ENCODE measurements at regions not wholly inside any gene's neighbourhood (a gene's known extent, or its start where the extent isn't known, plus 50 kb on each side); places are given as distances from the start of the nearest gene placed in this dataset.

DNA sequence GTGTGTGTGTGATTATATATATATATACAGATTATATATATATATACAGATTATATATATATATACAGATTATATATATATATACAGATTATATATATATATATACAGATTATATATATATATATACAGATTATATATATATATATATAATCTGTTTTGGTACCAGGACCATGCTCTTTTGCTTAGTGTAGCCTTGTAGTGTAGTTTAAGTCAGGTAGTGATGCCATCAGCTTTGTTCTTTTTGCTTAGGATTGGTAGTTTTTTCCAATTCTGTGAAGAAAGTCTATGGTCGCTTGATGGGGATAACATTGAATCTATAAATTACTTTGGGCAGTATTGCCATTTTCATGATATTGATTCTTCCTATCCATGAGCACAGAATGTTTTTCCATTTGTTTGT, 318.5 kb upstream of the SETBP1 start:
- peak; percentile 10 for DNase-seq

DNA sequence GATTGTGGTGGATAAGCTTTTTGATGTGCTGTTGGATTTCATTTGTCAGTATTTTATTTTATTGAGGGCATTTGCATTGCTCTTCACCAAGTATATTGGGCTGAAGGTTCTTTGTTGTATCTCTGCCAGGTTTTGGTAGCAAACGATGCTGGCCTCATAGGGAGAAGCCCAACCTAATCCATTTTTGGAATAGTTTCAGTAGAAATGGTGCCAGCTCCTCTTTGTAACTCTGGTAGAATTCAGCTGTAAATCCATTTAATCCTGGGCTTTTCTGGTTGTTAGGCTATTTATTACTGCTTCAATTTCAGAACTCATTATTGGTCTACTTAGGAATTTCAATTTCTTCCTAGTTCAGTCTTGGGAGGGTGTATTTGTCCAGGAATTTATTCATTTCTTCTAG, 309.8 kb upstream of the SETBP1 start:
- DNase-seq = no peak

DNA sequence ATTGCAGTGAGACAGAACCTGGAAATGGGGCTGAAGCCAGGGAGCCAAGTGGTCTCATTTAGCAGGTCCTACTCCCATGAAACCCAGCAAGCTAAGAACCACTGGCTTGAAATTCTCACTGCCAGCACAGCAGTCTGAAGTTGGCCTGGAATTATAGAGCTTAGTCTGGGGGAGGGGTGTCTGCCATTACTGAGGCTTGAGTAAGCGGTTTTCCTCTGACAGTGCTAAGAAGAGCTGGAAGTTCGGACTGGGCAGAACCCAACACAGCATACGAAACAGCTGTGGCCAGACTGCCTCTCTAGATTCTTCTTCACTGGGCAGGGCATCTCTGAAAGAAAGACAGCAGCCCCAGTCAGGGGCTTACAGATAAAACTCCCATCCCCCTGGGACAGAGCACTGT, 305.7 kb upstream of the SETBP1 start:
- no peak for DNase-seq

DNA sequence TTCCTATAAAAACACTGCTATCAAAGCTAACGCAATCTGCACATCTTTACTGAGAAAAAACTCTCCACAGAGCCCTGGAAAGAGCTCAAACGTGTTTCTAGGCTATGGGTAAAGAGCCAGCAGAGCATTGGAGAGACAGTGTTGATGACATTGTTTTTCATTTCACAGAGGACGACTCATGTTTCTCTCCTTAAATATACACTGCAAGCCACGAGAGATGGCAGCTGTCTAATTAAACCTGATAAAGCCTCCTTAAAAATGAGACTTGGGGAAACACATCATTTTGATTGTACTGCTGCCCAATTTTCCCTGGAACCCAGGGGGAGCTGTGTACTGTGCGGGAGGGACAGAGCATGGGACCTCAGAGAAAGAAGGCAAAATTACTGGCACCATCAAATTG, 294.3 kb upstream of the SETBP1 start:
- peak; percentile 80 for DNase-seq

DNA sequence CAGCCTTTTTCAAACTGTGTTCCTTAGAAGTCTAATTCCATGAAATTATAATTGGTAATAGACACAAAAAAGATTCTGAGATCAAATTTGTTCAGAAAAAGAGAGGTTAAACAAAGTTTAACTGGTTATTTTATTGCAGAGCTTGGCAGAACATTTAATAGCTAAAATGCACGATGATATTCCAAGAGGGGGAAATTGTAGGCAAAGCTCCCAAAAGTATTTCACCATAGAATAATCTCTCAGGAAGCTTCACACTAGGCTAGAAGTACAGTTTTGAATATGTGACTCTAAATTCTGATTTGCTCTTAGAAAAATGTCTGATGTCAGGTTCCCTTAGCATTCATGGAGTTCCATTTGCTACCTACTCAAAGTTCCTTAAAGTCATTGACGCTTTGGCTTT, 292.4 kb upstream of the SETBP1 start:
- no peak for DNase-seq

DNA sequence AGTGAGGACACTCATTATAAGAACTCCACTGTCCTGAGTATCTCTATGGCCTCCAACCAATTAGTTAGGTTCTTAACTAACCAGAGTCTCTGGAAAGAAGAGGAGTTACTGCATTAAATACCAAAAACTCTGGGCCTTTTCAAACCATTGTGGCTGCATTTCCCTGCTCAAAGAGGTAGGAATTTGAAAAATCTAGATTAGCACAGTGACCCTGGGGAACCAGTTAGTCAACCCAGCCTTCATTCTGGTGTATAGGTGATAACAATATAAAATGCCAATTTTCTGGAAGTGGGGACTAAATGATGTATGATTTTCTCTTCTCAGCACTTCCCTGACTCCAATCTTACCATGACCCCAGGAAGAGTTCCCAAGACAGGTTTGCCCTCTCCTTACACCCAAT, 287.8 kb upstream of the SETBP1 start:
- no peak for DNase-seq

DNA sequence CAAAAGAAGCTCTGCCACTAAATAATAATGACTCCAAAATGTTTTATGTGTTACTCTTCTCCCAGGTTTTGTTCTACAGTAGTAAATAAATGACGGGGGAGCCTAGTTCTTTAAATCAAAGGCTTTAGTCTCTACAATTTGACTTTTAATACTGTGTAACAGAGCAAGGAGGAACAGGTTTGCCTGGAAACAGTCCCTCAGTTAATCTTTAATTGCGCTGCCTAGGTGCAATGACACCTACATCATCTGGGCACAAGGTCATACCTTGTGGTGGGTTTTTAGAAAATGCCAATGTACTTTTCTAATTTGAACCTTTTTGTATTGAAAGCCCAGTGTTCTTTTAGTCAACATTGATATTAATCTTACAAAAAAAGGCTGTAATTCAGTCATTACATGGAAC, 287.3 kb upstream of the SETBP1 start:
- DNase-seq = no peak

DNA sequence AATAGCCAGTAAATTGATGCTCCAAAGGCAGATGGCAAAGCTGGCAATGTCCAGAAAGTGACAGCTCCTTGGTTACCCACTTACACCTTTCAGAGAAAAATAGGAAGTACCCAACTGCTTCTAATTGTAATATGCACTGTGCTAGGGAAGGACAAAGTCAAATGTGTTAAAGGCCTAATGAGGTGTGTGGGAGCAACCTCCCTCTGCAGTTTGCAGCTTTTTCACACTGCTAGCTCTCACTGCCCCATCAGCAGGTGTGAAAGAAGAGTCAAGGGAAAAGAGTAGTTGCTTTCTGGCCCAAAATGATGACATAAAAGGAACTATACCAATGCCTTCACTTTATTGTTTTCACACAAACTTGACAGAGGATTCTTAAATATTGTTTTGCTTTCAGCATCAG, 284.1 kb upstream of the SETBP1 start:
- DNase-seq = no peak

DNA sequence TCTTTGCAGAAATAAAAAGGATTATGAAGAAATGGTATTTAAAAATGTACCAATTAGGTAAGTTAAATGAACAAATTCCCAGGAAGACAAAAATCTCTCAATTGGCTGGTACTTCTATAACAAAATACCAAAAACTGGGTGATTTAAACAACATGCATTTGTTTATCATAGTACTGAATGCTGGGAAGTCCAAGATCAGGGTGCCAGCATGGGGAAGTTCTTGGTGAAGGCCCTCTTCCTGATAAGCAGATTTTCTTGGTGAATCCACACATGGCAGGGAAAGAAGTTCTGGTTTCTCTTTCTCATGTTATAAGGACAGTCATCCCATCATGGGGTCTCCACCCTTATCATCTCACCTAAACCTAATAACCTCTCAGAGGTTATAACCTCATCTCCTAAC, 271.6 kb upstream of the SETBP1 start:
- no peak for DNase-seq

DNA sequence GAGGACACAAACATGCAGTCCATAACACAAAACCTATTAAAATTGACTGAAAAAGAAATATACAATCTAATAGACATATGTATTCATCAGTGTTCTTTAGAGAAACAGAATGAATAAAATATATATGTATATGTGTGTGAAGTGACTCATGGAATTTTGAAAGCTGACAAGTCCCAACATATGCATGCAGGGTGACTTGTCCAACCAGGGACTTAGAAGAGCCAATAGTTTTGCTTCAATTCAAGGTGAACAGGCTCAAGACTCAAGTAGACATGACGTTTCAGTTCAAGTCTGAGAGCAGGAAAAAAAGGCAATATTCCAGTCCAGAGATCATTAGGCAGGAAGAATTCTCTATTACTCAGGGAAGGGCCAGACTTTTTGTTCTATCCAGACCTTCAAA, 271.2 kb upstream of the SETBP1 start:
- no peak for DNase-seq

DNA sequence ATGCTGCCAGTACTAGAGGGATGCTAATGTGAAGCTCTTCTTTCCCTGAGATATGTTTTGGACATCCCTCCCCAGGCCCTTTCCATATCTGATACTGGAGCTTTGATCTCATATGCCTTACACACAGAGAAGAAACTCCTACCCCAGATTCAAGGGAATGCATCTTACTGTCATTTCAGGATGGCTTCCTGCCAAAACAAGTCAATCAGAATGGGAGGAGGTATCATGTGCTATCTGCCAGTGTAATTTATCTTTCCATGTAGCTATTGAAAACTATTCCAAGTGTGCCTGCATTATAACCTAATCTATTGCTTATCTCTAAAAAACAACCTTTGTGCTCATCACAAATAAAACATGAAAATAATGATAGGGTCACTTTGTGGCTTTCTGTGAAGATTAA, 269.9 kb upstream of the SETBP1 start:
- no peak for DNase-seq

DNA sequence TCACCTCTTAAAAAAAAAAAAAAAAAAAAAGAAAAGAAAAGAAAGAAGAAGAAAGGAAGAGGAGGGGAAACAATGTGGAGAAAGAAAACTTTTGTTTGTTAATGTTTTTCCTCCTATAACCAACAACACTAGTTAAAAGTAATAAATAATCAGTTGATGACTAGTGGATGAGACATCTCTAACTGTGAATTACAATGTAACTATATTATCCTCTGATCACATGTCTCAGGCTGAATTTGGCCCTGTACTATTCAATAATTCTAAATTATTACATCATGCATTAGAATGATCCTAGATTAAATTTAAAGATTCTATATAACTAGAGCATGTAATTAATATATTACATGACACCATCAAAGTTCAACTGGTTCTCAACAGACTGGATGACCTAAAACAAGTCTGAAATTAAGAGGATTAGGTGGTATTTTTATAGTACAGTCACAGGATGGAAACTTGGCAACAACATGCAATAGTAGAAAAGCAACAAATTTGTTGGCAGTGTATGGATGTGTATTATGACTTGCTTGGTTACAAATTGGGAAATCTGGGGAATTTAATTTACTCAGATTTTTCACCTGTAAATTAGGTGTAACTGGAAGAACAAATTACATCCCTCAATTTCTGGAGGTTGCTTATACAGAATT, 269.3 kb upstream of the SETBP1 start:
- no peak for DNase-seq

DNA sequence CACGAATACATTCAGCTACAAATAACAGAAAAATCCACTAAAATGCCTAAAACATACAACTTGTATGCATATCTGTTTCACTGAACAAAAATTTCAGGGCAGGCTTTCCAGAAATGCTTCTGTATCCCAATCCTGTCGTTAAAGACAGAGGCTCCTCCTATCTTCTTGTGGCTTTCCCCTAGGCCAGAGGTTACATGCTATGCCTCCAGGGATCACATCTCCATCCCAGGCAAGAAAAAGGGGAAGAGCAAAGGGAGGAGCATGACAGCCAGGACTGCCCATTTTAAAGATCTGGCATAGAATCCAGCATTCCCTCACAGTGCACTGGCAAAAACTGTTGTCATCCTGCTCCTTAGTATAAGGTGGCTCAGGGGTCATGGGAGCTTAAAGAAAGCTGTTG, 268.7 kb upstream of the SETBP1 start:
- DNase-seq = no peak

DNA sequence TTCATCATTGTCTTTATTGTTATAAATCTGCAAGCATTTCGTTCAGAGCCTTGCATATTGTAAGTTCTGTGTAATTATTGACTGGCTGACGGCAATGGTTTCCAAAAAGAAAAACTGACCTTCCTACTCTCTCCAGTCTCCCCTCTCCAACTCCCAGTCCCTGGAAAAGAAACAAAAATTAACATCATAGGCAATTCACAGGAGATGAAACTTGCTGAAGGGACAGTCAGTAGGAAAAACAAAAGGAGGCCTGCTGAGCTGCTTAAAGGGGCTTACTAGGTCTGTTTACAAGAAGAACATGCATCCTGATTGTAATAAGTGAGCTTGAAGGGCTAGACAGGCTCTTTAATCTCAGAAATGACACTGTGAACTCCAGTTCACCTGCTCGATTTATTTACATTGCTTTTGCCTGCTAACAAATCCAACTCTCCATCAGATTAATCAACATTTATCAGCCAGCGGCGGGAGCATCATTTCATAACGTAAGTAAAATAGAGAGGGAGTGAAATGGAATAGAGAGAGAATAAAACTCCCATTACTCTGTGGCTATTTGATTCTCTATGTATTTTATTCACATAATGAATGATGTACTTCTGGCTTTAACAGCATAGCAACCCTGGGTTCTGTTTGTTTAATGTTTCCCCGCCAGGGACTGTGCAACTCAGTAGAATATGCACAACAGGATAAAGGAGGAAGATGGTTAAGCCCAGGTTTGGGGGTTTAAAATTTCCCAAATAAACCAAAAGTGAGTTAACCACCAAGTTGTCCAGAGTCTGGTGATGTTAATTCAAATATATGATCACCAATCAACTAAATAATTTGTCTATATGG, 256.7 kb upstream of the SETBP1 start:
- DNase-seq = peak; percentile 98

DNA sequence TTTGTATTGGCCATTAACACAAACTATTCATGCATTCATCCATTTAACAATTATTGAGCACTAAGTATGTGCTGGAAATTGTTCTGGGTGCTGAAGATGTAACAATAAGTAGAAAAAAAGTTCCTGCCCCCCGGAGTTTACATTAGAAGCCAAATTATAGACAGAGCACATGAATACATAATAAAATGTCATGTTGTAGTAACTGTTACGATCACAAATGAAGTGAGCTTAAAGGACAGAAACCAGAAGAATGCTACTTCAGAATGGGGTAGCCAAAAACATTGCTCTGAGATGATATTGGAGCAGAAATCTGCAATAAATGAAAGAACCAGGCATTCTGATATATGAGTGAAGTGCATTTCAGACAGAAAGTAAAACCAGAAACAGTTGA, 256.0 kb upstream of the SETBP1 start:
- peak; percentile 61 for DNase-seq

DNA sequence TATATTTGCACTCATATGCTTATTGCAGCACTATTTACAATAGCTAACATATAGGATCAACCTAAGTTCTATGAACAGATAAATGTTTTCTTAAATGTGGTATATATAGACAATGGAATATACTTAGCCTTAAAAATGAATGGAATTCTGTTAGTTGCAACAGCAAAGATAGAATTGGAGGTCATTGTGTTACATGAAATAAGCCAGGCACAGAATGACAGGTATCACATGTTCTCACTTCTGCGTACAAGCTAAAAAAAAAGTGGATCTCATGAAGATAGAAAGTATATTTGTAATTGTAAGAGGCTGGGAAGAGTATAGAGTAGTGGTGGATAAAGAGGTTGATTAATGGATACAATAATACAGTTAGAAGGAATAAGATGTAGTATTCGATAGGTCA, 255.5 kb upstream of the SETBP1 start:
- DNase-seq = peak; percentile 56

DNA sequence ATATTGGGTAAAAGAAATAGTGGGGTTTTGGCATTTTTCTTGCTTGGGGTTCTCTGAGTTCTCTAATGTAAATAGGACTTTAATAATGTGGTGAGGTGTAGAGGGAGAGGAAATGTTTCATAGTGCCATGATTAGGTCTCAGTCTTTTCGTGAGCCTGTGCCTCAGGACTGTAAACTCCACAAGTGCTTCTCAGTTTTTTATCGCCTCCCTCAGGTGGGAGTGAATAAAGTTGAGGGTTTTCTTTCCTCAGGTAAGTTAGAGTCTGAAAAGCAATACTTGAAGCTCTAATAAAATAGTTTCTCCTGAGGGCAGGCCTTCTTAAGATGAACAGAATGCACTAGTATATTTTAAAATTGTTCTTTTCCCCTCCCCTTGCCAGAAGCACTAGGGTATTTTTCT, 243.1 kb upstream of the SETBP1 start:
- DNase-seq = no peak

DNA sequence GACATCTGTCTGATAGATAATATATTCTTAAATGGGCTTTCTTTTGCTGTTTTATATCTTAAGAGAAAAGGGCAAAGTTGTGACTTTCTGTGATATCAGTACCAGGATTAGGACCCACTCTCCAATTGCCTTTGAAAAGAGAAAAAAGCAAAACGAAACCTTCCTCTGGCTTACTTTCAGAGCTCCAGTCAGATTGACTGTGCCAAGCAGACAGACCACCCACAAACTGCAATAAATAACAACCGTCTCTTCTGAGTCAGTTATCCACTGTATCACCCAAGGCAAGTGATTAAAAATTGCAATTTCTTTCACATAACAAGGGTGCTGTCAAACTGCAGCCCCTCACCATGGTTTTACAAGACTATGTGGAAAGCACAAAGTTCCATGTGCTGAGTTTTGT, 230.5 kb upstream of the SETBP1 start:
- no peak for DNase-seq

DNA sequence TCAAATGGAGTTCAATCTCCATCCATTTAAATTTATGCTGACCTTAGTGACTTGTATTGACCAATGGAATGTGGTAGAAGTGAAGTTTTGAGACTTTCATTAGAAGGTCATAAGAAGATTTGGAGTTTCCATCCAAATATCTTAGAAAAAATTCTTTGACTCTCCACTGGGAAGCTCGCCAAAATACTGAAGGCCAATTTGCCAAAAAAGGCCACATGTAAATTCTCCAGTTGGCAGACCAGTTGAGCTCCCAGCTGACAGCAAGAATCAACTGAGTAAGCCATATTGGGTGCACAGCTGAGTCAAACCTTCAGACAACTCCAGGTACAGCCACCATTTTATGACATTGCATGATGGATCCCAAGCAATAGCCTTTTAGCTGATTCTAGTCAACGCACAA, 228.3 kb upstream of the SETBP1 start:
- DNase-seq = no peak

DNA sequence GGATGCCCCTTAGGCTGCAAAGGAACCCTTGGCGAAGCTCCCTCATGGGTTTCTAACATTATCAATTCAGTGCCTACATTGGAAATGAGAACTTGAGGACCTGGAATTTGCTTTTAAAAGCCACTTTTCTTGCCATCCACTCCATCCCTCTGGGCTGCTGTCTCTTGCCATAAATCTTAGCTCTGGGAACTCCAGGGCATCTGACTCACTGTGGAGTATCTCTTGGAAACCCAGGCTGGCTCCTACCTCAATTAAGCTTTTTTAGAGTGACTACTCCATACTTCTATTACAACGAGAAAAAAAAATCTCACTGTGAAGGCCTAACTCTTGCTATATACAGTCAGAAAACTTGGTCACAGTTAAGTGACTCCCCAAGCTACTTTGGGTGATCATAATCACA, 227.2 kb upstream of the SETBP1 start:
- DNase-seq = no peak

DNA sequence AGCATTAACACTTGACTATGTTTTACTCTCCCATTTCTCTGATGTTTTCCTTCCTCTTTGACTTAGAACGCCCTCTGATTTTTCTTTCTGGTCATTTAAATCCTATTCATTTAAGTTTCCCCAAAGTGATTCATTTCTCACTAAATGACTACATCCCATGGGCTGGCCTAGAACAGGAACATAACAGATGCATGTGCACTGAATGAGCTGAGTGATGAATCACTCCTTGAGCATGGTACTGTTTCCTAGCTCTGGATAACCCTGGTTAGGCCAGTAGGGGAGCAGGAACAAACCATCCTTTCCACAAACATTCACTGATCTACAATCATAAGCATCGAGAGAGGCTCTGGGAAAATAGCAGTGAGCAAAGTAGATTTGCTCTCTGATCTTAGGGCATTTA, 221.9 kb upstream of the SETBP1 start:
- no peak for DNase-seq

DNA sequence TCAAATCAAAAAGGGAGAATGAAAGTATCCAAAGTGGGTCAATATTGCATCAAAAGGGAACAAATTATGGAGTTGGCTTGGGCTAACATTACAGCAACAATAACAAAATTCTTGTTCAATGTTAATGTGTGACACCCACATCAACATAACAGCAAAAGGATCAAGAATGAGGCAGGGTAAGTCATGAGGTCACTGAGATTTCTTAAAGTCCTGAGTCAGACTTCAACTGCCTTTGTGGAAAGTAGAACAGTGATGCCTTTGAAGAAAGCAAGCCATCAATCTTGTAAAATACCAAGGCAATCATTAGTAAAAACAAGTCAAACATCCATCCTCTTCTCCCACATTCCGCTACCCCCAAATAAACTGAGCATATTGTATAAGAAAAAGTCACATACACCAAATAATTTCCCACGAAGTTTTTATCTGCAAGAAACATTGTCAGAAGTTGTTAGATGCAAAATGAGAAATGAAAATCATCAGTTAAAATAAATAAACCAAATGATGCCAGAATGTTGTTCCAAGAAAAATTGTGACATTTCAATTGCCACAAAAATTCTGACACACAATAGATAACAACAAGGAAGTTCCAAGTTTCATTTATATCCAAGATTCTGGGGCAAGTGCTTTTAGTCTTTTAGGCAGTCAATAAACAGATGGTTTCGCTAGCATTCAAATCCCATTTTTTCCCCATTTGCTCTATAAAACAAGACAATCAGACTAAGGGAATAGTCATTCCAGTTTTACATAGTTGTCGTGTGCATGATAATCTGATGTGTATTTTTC, 216.1 kb upstream of the SETBP1 start:
- no peak for DNase-seq

DNA sequence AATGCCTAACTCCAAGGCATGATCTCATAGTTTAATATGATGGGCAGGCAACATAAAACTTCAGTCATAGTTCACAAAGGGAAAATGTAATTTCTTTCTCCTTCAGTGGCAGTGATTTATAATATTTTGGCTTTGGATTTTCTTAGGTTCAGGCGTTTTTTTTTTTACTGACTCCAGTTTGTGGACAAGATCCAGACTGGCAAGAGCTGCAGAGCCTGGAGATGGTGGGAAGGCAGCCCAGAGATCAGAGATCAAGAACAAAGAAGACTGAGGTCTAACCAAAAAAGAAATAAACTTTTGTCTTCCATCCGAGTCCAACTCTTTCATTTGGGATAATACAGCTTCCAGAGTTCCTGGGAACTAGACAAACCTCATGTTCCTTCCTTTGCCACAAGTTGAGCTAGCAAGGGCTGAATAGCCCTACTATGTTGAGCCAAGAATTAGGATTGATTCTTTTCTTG, 215.3 kb upstream of the SETBP1 start:
- DNase-seq = no peak

DNA sequence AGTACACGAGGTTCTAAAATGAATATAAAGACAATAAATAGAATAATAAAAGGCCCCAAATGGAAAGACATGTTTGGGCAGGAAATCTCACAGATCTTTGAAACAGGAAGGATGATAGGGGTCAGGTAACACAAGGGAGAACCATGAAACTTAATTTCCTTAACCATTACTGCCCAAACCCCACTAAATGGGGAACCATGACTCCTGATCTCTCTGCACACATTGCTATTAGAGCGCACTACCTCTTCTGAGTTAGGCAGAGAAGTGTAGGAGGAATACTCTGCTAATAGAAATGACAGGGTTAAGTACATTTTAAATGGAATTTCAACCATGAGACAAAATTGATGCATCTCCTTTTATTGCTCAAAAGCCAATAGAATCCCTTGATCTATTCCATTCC, 213.7 kb upstream of the SETBP1 start:
- no peak for DNase-seq
